ENCODE measurements at regions not wholly inside any gene's neighbourhood (a gene's known extent, or its start where the extent isn't known, plus 50 kb on each side); places are given as distances from the start of the nearest gene placed in this dataset.

- peak; percentile 24 for DNase-seq (ENCODE audit: low read depth)
Observed at GRCh38 chr2:66691031-66691965, 256.4 kb downstream of the MEIS1 start.

GRCh38 chr2:66692521-66693054 lies 257.7 kb downstream of the MEIS1 start:
- DNase-seq (ENCODE audit: low read depth) = no peak

- DNase-seq (ENCODE audit: low read depth) = no peak
Observed at GRCh38 chr2:66693076-66693965, 258.4 kb downstream of the MEIS1 start.

- no peak for DNase-seq (ENCODE audit: low read depth)
Observed at GRCh38 chr2:66694087-66694860, 259.3 kb downstream of the MEIS1 start.

- DNase-seq (ENCODE audit: low read depth) = no peak
Observed at GRCh38 chr2:66695226-66695735, 260.4 kb downstream of the MEIS1 start.

- no peak for DNase-seq (ENCODE audit: low read depth)
Observed at GRCh38 chr2:66696374-66696773, 261.4 kb downstream of the MEIS1 start.

GRCh38 chr2:66696886-66697285 lies 262.0 kb downstream of the MEIS1 start:
- no peak for DNase-seq (ENCODE audit: low read depth)

GRCh38 chr2:66697366-66697765 lies 262.4 kb downstream of the MEIS1 start:
- DNase-seq (ENCODE audit: low read depth) = no peak

GRCh38 chr2:66698091-66698490 lies 263.2 kb downstream of the MEIS1 start:
- DNase-seq (ENCODE audit: low read depth) = no peak

GRCh38 chr2:66698576-66699239 lies 263.8 kb downstream of the MEIS1 start:
- no peak for DNase-seq (ENCODE audit: low read depth)

- no peak for DNase-seq (ENCODE audit: low read depth)
Observed at GRCh38 chr2:66699416-66699792, 264.5 kb downstream of the MEIS1 start.

- DNase-seq (ENCODE audit: low read depth) = no peak
Observed at GRCh38 chr2:66699793-66700676, 265.1 kb downstream of the MEIS1 start.

- DNase-seq (ENCODE audit: low read depth) = no peak
Observed at GRCh38 chr2:66700677-66701066, 265.7 kb downstream of the MEIS1 start.

GRCh38 chr2:66701251-66701650 lies 266.3 kb downstream of the MEIS1 start:
- no peak for DNase-seq (ENCODE audit: low read depth)

GRCh38 chr2:66701656-66702055 lies 266.7 kb downstream of the MEIS1 start:
- DNase-seq (ENCODE audit: low read depth) = no peak

GRCh38 chr2:66702301-66702700 lies 267.4 kb downstream of the MEIS1 start:
- no peak for DNase-seq (ENCODE audit: low read depth)

- DNase-seq (ENCODE audit: low read depth) = no peak
Observed at GRCh38 chr2:66704786-66705185, 269.9 kb downstream of the MEIS1 start.

- no peak for DNase-seq (ENCODE audit: low read depth)
Observed at GRCh38 chr2:66714610-66715009, 279.7 kb downstream of the MEIS1 start.

GRCh38 chr2:66717218-66717905 lies 282.4 kb downstream of the MEIS1 start:
- DNase-seq (ENCODE audit: low read depth) = no peak
